Gastroesophageal sphincter (tissue), 4 donors: ENCODE measurements at regions not wholly inside any gene's neighbourhood (a gene's known extent, or its start where the extent isn't known, plus 50 kb on each side); places are given as distances from the start of the nearest gene placed in this dataset.

Source experiments
- ATAC-seq: fragments of 150-250 bp; one replicate; pipeline ENCODE4 v1.9.1; 2016; ENCODE audit warnings: mild to moderate bottlenecking, moderate library complexity
- H3K27ac ChIP-seq, 4 donors: fragments of 200-600 bp; sonication (generic) in 3 of 4; 1 replicate in 3 of 4; 2 replicates in 1 of 4; pipeline ENCODE4 v1.5.1; 2016 to 2019
- H3K27me3 ChIP-seq: fragments of 200-600 bp; sonication (generic); one replicate; pipeline ENCODE4 v1.5.1; 2019
- H3K36me3 ChIP-seq, 2 donors: fragments of 200-600 bp; sonication (generic); one replicate each; pipeline ENCODE4 v1.5.1; 2019; ENCODE audit warnings: control low read depth in 1 of 2
- H3K4me1 ChIP-seq, 3 donors: fragments of 200-600 bp; sonication (generic); 1 replicate in 2 of 3; 2 replicates in 1 of 3; pipeline ENCODE4 v1.5.1; 2016 to 2019; ENCODE audit warnings: control low read depth in 2 of 3
- H3K4me3 ChIP-seq, 2 donors: fragments of 200-600 bp; sonication (generic); one replicate each; pipeline ENCODE4 v1.5.1; 2019; ENCODE audit warnings: mild to moderate bottlenecking in 1 of 2, moderate library complexity in 1 of 2
- H3K9me3 ChIP-seq, 3 donors: fragments of 200-600 bp; sonication (generic); one replicate each; pipeline ENCODE4 v1.5.1; 2017 to 2019; ENCODE audit warnings: control low read depth in 2 of 3
- CTCF ChIP-seq, 4 experiments: fragments of 200-600 bp in 2 of 4; fragments of 450-650 bp in 2 of 4; sonication (generic) in 1 of 4; IDR thresholded peaks; one replicate each; pipeline ENCODE4 v1.5.1; 2017 to 2019; ENCODE audit warnings: antibody characterized with exemption in 4 of 4, mild to moderate bottlenecking in 2 of 4, moderate library complexity in 2 of 4
- EP300 ChIP-seq: sonication (generic); formaldehyde crosslinking; IDR thresholded peaks from one replicate; pipeline ENCODE4 v1.6.1; 2017; ENCODE audit warnings: antibody characterized with exemption, mild to moderate bottlenecking
- POLR2A ChIP-seq, 2 donors: fragments of 450-650 bp; IDR thresholded peaks; one replicate each; pipeline ENCODE4 v1.6.1; 2017; ENCODE audit warnings: antibody characterized with exemption in 2 of 2, mild to moderate bottlenecking in 2 of 2, moderate library complexity in 1 of 2
- POLR2AphosphoS5 ChIP-seq: sonication (generic); formaldehyde crosslinking; IDR thresholded peaks from one replicate; pipeline ENCODE4 v1.6.1; 2017; ENCODE audit warnings: antibody characterized with exemption
- WGBS, 2 donors: methylation state at CpG; one replicate each; pipeline ENCODE4 v1.1.5; 2018; ENCODE audit warnings: low coverage in 1 of 2; 5-methylcytosine and 5-hydroxymethylcytosine counted together

DNA sequence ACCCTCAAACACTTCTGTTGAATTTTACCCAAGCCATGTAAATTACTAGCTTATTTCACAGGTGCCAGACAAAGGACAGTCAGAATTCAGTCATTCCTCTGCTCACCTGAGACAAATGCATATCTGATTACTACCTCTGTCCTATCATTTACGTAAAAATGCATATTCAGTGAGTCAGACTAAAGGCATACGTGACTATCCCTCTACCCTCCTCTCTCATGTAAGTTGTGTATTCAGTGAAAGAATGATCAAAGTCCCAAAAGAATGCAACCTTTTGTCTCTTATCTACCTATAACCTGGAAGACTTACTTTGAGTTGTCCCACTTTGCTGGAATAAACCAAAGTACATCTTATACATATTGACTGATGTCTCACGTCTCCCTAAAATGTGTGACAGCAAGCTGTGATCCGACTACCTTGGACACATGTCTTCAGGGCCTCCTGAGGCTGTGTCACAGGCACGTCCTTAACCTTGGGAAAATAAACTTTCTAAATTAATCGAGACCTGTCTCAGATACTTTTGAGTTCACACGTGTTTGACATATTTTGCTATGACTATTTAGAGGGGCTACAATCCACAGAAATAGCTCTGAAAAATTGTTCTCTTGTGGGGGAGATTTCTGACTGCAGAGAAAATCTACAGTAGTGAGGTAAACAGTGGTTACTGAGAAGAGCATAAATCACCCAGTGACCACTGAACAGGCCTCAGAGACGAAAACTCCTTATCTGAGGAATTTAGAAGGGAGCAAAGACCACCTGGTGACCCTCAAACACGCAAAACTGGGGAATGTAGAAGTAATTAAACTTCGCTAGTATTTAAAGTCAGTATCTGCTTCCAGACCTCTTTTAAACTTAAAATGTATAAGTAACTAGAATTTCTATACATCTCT lies 1575.8 kb downstream of the STIM2 start:
- TF ChIP-seq CTCF (IDR thresholded peaks at IDR 0.05), result no peak
- TF ChIP-seq POLR2AphosphoS5, result no peak
- no peak for TF ChIP-seq EP300
- TF ChIP-seq POLR2A (IDR thresholded peaks at IDR 0.05), result no peak
- Histone ChIP-seq H3K27ac (no peak overlapping the region), H3K9me3 (no peaks in the 10 kb centered on the region), H3K4me1 (no peaks in the 10 kb centered on the region), H3K4me3 (no peak overlapping the region), H3K36me3 (no peaks in the 10 kb centered on the region), H3K27me3 (no peaks in the 10 kb centered on the region)
- 70 to 83% methylated on average over 10 of the region's 10 CpGs for WGBS, 2 donors
- ATAC-seq, result no peak

GRCh38 chr4:28443371-28443770 lies 1582.7 kb downstream of the STIM2 start:
- no peaks in the 10 kb centered on the region for H3K36me3 ChIP-seq
- no peak for ATAC-seq
- H3K4me1 ChIP-seq, result no peaks in the 10 kb centered on the region
- no peaks in the 10 kb centered on the region for H3K27me3 ChIP-seq
- 90 to 95% methylated on average over 3 of the region's 3 CpGs for WGBS, 2 donors
- no peaks in the 10 kb centered on the region for H3K9me3 ChIP-seq
- no peak overlapping the region for H3K4me3 ChIP-seq
- TF ChIP-seq POLR2A (IDR thresholded peaks at IDR 0.05) (no peak), POLR2AphosphoS5 (no peak), CTCF (IDR thresholded peaks at IDR 0.05) (no peak), EP300 (no peak)
- no peak overlapping the region for H3K27ac ChIP-seq

GRCh38 chr4:28443801-28444412 lies 1583.3 kb downstream of the STIM2 start:
- TF ChIP-seq POLR2AphosphoS5 (no peak), CTCF (IDR thresholded peaks at IDR 0.05) (no peak), EP300 (no peak), POLR2A (IDR thresholded peaks at IDR 0.05) (no peak)
- Histone ChIP-seq H3K4me3 (no peak overlapping the region), H3K27me3 (no peaks in the 10 kb centered on the region), H3K4me1 (no peaks in the 10 kb centered on the region), H3K27ac (no peak overlapping the region), H3K9me3 (no peaks in the 10 kb centered on the region), H3K36me3 (no peaks in the 10 kb centered on the region)
- 61 to 70% methylated on average over 7 of the region's 7 CpGs for WGBS, 2 donors
- ATAC-seq, result no peak

GRCh38 chr4:28444886-28445496 lies 1584.3 kb downstream of the STIM2 start:
- TF ChIP-seq CTCF (IDR thresholded peaks at IDR 0.05) (no peak), POLR2A (IDR thresholded peaks at IDR 0.05) (no peak), EP300 (no peak), POLR2AphosphoS5 (no peak)
- H3K36me3 ChIP-seq, result no peaks in the 10 kb centered on the region
- H3K4me1 ChIP-seq, result no peaks in the 10 kb centered on the region
- WGBS, 2 donors, result 80 to 95% methylated on average over 3 of the region's 3 CpGs
- H3K4me3 ChIP-seq, result no peak overlapping the region
- no peaks in the 10 kb centered on the region for H3K27me3 ChIP-seq
- no peak for ATAC-seq
- no peaks in the 10 kb centered on the region for H3K9me3 ChIP-seq
- no peak overlapping the region for H3K27ac ChIP-seq
